HFF-Myc (cell line): ENCODE measurements at regions not wholly inside any gene's neighbourhood (a gene's known extent, or its start where the extent isn't known, plus 50 kb on each side); places are given as distances from the start of the nearest gene placed in this dataset.

Experiments used
- DNase-seq: peaks from one replicate; pipeline ENCODE4 v3.0.0-alpha.2; 2011; ENCODE audit warnings: low read depth; ENCODE audit errors: extremely low read depth
- H3K4me3 ChIP-seq: replicated peaks from 2 replicates; pipeline ENCODE4 v1.5.1; 2011; ENCODE audit warnings: low read depth, mild to moderate bottlenecking, control low read depth, low read length
- TF ChIP-seq, protein P1 (sequence below): IDR thresholded peaks from 2 replicates; pipeline ENCODE4 v1.5.1; 2012; ENCODE audit warnings: mild to moderate bottlenecking, low read depth, low read length, control low read depth; ENCODE audit errors: missing control alignments

DNA sequence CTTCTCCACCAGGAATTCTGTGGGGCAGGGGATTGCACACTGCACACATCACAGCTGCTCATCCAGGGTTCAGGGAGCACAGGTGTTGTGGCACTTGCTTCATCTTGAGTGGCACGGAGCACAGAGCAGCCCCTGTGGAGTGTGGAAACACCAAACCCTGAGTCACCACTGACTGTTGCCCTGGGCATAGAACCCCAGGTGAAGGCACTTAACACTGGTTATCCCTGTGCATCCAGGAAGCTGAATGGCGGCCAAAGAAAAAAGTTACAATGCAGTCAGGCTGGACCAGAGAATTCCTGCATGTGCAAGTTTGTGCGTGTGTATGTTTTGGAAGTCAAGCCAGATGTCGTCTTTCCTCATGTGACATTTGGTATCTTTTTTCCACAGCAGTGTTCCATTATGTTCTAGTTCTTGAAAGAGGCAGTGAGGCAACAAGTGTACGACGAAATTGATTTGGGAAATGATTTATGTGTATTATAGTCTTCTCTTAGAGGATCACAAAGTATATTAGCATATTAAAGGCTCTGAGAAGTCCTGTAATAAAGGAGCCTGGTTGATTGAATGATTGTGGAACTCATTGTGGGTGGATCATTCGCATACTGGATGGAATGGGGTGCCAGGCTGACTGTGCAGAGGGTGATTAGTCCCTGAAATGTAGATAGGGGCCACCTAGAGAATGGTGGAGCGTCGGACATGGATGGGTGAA lies 292.3 kb downstream of the TLE3 start:
- DNase-seq, result no peak
- TF ChIP-seq, protein P1, sequence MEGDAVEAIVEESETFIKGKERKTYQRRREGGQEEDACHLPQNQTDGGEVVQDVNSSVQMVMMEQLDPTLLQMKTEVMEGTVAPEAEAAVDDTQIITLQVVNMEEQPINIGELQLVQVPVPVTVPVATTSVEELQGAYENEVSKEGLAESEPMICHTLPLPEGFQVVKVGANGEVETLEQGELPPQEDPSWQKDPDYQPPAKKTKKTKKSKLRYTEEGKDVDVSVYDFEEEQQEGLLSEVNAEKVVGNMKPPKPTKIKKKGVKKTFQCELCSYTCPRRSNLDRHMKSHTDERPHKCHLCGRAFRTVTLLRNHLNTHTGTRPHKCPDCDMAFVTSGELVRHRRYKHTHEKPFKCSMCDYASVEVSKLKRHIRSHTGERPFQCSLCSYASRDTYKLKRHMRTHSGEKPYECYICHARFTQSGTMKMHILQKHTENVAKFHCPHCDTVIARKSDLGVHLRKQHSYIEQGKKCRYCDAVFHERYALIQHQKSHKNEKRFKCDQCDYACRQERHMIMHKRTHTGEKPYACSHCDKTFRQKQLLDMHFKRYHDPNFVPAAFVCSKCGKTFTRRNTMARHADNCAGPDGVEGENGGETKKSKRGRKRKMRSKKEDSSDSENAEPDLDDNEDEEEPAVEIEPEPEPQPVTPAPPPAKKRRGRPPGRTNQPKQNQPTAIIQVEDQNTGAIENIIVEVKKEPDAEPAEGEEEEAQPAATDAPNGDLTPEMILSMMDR, result no peak

DNA sequence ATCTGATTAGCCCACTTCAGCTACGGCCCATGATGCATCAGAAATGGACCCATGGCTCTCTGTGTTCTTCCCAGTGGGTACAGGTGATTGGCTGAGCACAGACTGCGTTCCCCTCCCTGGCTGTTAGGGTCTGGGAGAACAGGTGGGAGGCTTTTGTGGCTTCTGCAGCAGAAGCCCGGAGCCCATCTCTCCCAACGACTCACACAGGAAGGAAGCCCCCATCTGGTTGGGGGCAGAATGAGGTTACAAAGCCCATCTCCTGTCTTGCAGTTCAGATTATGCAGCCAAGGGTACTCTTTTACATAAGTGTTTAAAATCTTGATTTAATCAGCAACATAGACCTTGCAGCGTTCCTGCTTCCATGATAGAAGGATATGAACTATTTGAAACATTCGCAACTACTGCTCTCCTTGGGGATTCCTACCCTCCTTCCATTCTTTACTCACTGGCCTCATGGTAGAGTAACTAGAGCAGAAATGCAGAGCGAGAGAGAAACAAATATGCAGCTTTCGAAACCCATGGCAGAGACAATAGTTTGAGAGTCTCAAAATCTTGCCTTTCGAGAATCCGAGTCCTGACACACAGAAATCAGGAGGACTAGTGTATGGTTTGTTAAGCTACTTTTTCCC lies 291.3 kb downstream of the TLE3 start:
- TF ChIP-seq, protein P1, result no peak
- no peak for DNase-seq

More for the DNA sequence above, 292.3 kb downstream of the TLE3 start:
- H3K4me3 ChIP-seq, result no peak overlapping the region

GRCh38 chr15:69807721-69808120 lies 290.0 kb downstream of the TLE3 start:
- H3K4me3 ChIP-seq, result no peak overlapping the region
- DNase-seq, result no peak
- TF ChIP-seq, protein P1, result no peak

More for the DNA sequence above, 291.3 kb downstream of the TLE3 start:
- no peak overlapping the region for H3K4me3 ChIP-seq

GRCh38 chr15:69808756-69809155 lies 289.0 kb downstream of the TLE3 start:
- no peak overlapping the region for H3K4me3 ChIP-seq
- DNase-seq, result no peak
- TF ChIP-seq, protein P1, result no peak

DNA sequence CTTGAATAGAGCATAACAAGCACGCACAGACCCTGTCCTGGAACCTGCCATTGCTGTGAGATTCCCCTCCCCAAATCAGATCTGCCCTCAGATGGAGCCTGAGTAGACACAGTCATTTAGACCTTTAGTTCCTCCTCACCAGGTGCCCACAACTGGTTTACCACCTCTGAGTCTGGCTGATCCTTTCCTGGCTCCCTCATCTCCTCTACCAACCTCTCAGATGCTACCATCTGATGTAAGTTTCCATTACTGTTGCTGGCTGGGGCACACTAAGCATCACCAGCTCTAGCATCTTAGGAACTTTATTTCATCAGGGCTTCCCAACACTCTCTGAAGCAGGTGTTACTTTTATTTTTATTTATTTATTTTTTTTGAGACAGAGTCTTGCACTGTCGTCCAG lies 288.3 kb downstream of the TLE3 start:
- no peak overlapping the region for H3K4me3 ChIP-seq
- TF ChIP-seq, protein P1, result no peak
- DNase-seq, result no peak

DNA sequence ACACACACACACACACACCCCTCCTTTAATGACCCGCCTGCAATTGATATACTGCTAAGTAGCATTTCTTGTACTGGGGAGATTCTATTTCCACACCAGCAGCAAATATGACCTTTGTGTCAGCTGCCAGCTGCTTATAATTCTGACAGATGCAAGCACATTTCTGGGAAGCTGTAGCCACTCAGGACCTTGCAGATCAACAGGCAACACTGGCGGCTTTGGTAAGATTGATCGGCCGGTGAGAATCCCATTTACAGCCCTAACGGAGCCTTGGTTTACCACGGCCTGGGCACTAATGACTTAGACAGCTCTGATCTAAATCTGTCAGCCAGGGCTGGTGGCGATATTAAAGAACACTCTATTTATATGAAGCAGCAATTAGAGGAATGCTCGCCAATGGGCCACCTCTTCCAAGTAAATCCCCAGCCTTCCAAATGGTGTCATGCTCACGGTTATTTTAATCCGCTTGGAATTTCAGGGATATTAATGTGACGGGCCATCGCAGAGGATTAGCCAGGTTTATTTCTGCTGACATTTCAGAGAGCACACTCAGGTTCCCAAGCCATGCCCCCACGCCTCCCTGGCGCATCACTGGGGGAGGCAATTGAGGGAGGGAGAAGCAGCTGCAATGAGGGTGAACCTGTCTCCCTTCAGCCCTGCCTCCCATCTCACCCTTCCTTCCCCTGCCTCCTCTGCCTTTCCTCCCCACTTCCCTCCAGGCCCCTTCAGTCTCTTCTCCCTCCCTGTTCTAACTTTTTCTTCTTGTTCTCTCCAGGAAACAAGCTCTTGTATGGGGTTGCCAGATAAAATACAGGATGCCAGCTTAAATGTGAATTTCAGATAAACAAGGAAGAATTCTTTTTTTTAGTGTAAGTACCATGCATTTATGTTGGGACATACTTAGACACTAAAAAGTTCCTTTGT lies 287.0 kb downstream of the TLE3 start:
- DNase-seq, result no peak
- TF ChIP-seq, protein P1, result no peak
- H3K4me3 ChIP-seq, result no peak overlapping the region
